Endodermal cell (in vitro differentiated cells): ENCODE measurements at regions not wholly inside any gene's neighbourhood (a gene's known extent, or its start where the extent isn't known, plus 50 kb on each side); places are given as distances from the start of the nearest gene placed in this dataset.
"Not testable (repeated sequence)": the region's sequence is repeated elsewhere in the genome, so short reads cannot be mapped to it uniquely, and the experiment has no call there.

ENCODE experiments used
- DNase-seq: peaks from one replicate; pipeline ENCODE4 v3.0.0-alpha.2; 2017
- H3K27ac ChIP-seq: 2 replicates; pipeline ENCODE4 v1.5.1; 2013; ENCODE audit warnings: mild to moderate bottlenecking, low read depth, low read length, moderate library complexity
- H3K27me3 ChIP-seq: 2 replicates; pipeline ENCODE4 v1.6.1; 2013; ENCODE audit warnings: mild to moderate bottlenecking, low read length, moderate library complexity; ENCODE audit not compliant: insufficient read depth, control insufficient read depth, poor library complexity, severe bottlenecking
- H3K36me3 ChIP-seq: 2 replicates; pipeline ENCODE4 v1.7.0; 2013; ENCODE audit warnings: mild to moderate bottlenecking, low read length, moderate library complexity; ENCODE audit not compliant: control insufficient read depth, insufficient read depth
- H3K4me1 ChIP-seq: one replicate; pipeline ENCODE4 v1.7.0; 2013; ENCODE audit warnings: low read length; ENCODE audit not compliant: control insufficient read depth, insufficient read depth
- H3K4me3 ChIP-seq: 2 replicates; pipeline ENCODE4 v1.5.1; 2013; ENCODE audit warnings: mild to moderate bottlenecking, low read length, moderate library complexity
- H3K9ac ChIP-seq: 2 replicates; pipeline ENCODE4 v1.6.1; 2013; ENCODE audit warnings: mild to moderate bottlenecking, low read length, moderate library complexity; ENCODE audit not compliant: poor library complexity, severe bottlenecking; ENCODE audit errors: extremely low read depth
- H3K9me3 ChIP-seq: 2 replicates; pipeline ENCODE4 v1.6.1; 2013; ENCODE audit warnings: mild to moderate bottlenecking, low read length, moderate library complexity; ENCODE audit not compliant: control insufficient read depth
- H3K27ac Mint-ChIP-seq: 2 replicates; pipeline ENCODE4 v1.8.0; 2020; ENCODE audit warnings: mixed read lengths
- H3K27me3 Mint-ChIP-seq: 2 replicates; pipeline ENCODE4 v1.8.0; 2021; ENCODE audit warnings: mild to moderate bottlenecking, mixed read lengths; ENCODE audit not compliant: insufficient read depth
- H3K36me3 Mint-ChIP-seq: 2 replicates; pipeline ENCODE4 v1.8.0; 2020; ENCODE audit warnings: low read depth, mixed read lengths
- H3K4me1 Mint-ChIP-seq: 2 replicates; pipeline ENCODE4 v1.8.0; 2020; ENCODE audit warnings: mixed read lengths
- H3K4me3 Mint-ChIP-seq: 2 replicates; pipeline ENCODE4 v1.8.0; 2020; ENCODE audit warnings: mild to moderate bottlenecking, moderate library complexity, mixed read lengths
- H3K9me3 Mint-ChIP-seq: 2 replicates; pipeline ENCODE4 v1.8.0; 2020; ENCODE audit warnings: mild to moderate bottlenecking, mixed read lengths
- WGBS, 2 experiments: methylation state at CpG; one replicate each; pipeline versions ENCODE4 v1.1.5 to v1.1.7; 2013; ENCODE audit warnings: missing lambda C conversion rate in 2 of 2, mixed read lengths in 1 of 2; ENCODE audit not compliant: insufficient coverage in 1 of 2, insufficient read length in 1 of 2; 5-methylcytosine and 5-hydroxymethylcytosine counted together
- TF ChIP-seq, protein P1 (sequence below): fragments of 200-600 bp; sonication (generic); conservative IDR thresholded peaks from 2 replicates; pipeline ENCODE4 v1.5.0; 2021; ENCODE audit warnings: antibody characterized with exemption, mild to moderate bottlenecking

- Histone ChIP-seq H3K4me3 (no peak overlapping the region), H3K36me3 (no peaks in the 10 kb centered on the region), H3K9me3 (no peaks in the 10 kb centered on the region), H3K27me3 (no peaks in the 10 kb centered on the region), H3K9ac (no peak overlapping the region), H3K27ac (no peak overlapping the region), H3K4me1 (no peaks in the 10 kb centered on the region)
- H3K9me3 Mint-ChIP-seq: no peaks in the 10 kb centered on the region
- H3K27ac Mint-ChIP-seq: no peak overlapping the region
- DNase-seq: no peak
- H3K4me1 Mint-ChIP-seq: no peaks in the 10 kb centered on the region
- TF ChIP-seq, protein P1, sequence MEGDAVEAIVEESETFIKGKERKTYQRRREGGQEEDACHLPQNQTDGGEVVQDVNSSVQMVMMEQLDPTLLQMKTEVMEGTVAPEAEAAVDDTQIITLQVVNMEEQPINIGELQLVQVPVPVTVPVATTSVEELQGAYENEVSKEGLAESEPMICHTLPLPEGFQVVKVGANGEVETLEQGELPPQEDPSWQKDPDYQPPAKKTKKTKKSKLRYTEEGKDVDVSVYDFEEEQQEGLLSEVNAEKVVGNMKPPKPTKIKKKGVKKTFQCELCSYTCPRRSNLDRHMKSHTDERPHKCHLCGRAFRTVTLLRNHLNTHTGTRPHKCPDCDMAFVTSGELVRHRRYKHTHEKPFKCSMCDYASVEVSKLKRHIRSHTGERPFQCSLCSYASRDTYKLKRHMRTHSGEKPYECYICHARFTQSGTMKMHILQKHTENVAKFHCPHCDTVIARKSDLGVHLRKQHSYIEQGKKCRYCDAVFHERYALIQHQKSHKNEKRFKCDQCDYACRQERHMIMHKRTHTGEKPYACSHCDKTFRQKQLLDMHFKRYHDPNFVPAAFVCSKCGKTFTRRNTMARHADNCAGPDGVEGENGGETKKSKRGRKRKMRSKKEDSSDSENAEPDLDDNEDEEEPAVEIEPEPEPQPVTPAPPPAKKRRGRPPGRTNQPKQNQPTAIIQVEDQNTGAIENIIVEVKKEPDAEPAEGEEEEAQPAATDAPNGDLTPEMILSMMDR: no peak
- 87 to 100% methylated on average over 1 to 2 of the region's 2 CpGs for WGBS, 2 experiments
- H3K4me3 Mint-ChIP-seq: no peak overlapping the region
- H3K36me3 Mint-ChIP-seq: no peaks in the 10 kb centered on the region
- H3K27me3 Mint-ChIP-seq: no peaks in the 10 kb centered on the region
Observed at GRCh38 chr1:83493633-83494032, 505.3 kb downstream of the TTLL7 start.

- Mint-ChIP-seq H3K4me3 (no peak overlapping the region), H3K4me1 (no peaks in the 10 kb centered on the region), H3K27ac (no peak overlapping the region), H3K36me3 (no peaks in the 10 kb centered on the region), H3K9me3 (no peaks in the 10 kb centered on the region), H3K27me3 (no peaks in the 10 kb centered on the region)
- H3K4me1 ChIP-seq: no peaks in the 10 kb centered on the region
- H3K27me3 ChIP-seq: no peaks in the 10 kb centered on the region
- WGBS, 2 experiments: 96 to 97% methylated on average over 2 of the region's 2 CpGs
- no peak overlapping the region for H3K4me3 ChIP-seq
- H3K36me3 ChIP-seq: no peaks in the 10 kb centered on the region
- no peaks in the 10 kb centered on the region for H3K9me3 ChIP-seq
- TF ChIP-seq, protein P1: no peak
- no peak overlapping the region for H3K9ac ChIP-seq
- no peak overlapping the region for H3K27ac ChIP-seq
- no peak for DNase-seq
Observed at GRCh38 chr1:83491930-83492329, 507.0 kb downstream of the TTLL7 start.

- Mint-ChIP-seq H3K4me3 (no peak overlapping the region), H3K27ac (no peak overlapping the region), H3K4me1 (no peaks in the 10 kb centered on the region), H3K27me3 (no peaks in the 10 kb centered on the region), H3K36me3 (no peaks in the 10 kb centered on the region), H3K9me3 (no peaks in the 10 kb centered on the region)
- no peaks in the 10 kb centered on the region for H3K9me3 ChIP-seq
- H3K4me1 ChIP-seq: no peaks in the 10 kb centered on the region
- H3K4me3 ChIP-seq: no peak overlapping the region
- DNase-seq: no peak
- TF ChIP-seq, protein P1: no peak
- H3K27ac ChIP-seq: no peak overlapping the region
- H3K9ac ChIP-seq: no peak overlapping the region
- no peaks in the 10 kb centered on the region for H3K27me3 ChIP-seq
- H3K36me3 ChIP-seq: no peaks in the 10 kb centered on the region
Observed at GRCh38 chr1:83490988-83491387, 507.9 kb downstream of the TTLL7 start.

DNA sequence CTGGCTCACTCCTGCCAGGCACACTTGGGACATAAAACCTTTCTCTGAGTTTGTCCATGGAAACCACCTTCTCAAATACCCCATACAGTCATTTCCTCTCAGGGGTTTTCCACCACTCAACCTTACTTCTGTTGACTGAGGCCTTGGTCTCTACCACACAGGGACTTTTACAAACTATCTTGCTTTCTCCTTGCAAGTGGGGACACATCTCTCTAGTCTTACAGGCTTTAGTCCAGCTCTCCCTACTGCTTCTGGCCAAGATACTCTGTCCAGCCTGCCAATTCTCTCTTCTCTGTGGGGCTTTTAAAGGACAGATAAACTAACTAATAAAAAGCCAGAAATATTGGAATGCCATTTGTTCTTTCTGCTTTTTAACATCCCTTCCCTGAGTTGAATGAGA, 510.8 kb downstream of the TTLL7 start:
- not testable (repeated sequence) for H3K9ac ChIP-seq, H3K36me3 Mint-ChIP-seq, H3K9me3 ChIP-seq, H3K27ac Mint-ChIP-seq, H3K27me3 Mint-ChIP-seq, DNase-seq, H3K27me3 ChIP-seq, H3K4me3 ChIP-seq, H3K36me3 ChIP-seq, H3K9me3 Mint-ChIP-seq, H3K27ac ChIP-seq, H3K4me3 Mint-ChIP-seq, H3K4me1 Mint-ChIP-seq, H3K4me1 ChIP-seq

DNA sequence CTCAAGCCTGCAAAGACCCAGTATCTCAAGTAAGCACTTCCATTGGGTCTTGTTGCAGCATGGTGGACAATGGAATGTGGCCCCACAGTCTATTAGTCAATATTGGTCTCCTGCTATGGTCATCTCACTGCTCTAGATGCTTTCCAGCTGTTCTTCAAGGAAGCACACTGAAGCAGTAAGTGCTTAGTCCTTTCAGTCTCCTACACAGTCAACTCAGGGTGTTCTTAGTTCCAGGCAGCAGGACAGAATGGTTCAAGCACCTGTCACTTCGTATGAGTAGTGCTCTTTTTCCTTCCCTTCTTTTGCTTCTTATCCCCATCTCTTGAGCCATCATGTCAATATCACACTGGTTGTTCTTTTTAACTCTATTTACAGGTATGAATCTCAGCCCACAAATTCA, 511.5 kb downstream of the TTLL7 start:
- not testable (repeated sequence) for H3K9me3 Mint-ChIP-seq, H3K9ac ChIP-seq, DNase-seq, H3K27me3 ChIP-seq, H3K27me3 Mint-ChIP-seq, H3K27ac Mint-ChIP-seq, H3K4me1 Mint-ChIP-seq, H3K36me3 ChIP-seq, H3K4me3 ChIP-seq, H3K4me3 Mint-ChIP-seq, H3K27ac ChIP-seq, H3K9me3 ChIP-seq, H3K4me1 ChIP-seq, H3K36me3 Mint-ChIP-seq
- 92% methylated on average over 1 of the region's 1 CpG; no CpG with 5 or more reads in 1 of the 2 experiments for WGBS, 2 experiments
